HepG2 (cell line): ENCODE measurements at regions not wholly inside any gene's neighbourhood (a gene's known extent, or its start where the extent isn't known, plus 50 kb on each side); places are given as distances from the start of the nearest gene placed in this dataset.

Experiments used
- ATAC-seq: fragments of 200-7000 bp; cut with Tn5 transposase; 3 replicates; pipeline ENCODE4 v1.9.1; 2020; ENCODE audit warnings: mild to moderate bottlenecking, moderate library complexity
- BruUV-seq: library from RNA; stranded (reverse); fragments of 400-500 nt; replicated peaks from 2 replicates; lab custom pipeline; 2021; lab: Mats Ljungman, UMichigan
- CTCF ChIA-PET: fragments of 300-600 bp; formaldehyde crosslinking; extraction: SDS; loops from one replicate; lab custom pipeline; 2021; ENCODE audit warnings: low total read pairs, inconsistent platforms, low intra/inter-chr PET ratio; lab: Yijun Ruan, JAX
- POLR2A ChIA-PET: fragments of 350-600 bp; sonication (Branson Sonifier 250); formaldehyde crosslinking; loops from one replicate; lab custom pipeline; 2020; ENCODE audit warnings: antibody characterized with exemption, inconsistent platforms; lab: Yijun Ruan, JAX
- DNase-seq: peaks from one replicate; pipeline ENCODE4 v3.0.0-alpha.2; 2015; ENCODE audit warnings: low spot score
- FAIRE-seq: peaks from 3 replicates; lab custom pipeline; 2011; peaks lifted over from hg19 to GRCh38; lab: Jason Lieb, UNC
- H2AFZ ChIP-seq: one replicate; pipeline ENCODE4 v1.6.1; 2011; ENCODE audit warnings: low read length, inconsistent platforms
- H3K27ac ChIP-seq: fragments of 300-600 bp; 3 replicates; pipeline ENCODE4 v1.8.0; 2011; ENCODE audit warnings: mixed run types, mild to moderate bottlenecking, mixed read lengths, low read length, inconsistent platforms; ENCODE audit not compliant: insufficient read depth; ENCODE audit errors: extremely low read length
- H3K27me3 ChIP-seq, 2 experiments: fragments of 200-600 bp in 1 of 2; 2 replicates in 1 of 2; 3 replicates in 1 of 2; pipeline versions ENCODE4 v1.6.0 to v1.8.0; 2011; ENCODE audit warnings: low read length in 2 of 2, mild to moderate bottlenecking in 2 of 2, moderate library complexity in 2 of 2, inconsistent platforms in 1 of 2; ENCODE audit not compliant: insufficient read depth in 2 of 2, control insufficient read depth in 1 of 2
- H3K36me3 ChIP-seq, 2 experiments: fragments of 200-600 bp in 1 of 2; replicated peaks in 1 of 2; 2 replicates in 1 of 2; 3 replicates in 1 of 2; pipeline versions ENCODE4 v1.5.1 to v1.8.0; 2011; ENCODE audit warnings: low read length in 2 of 2, inconsistent platforms in 1 of 2; ENCODE audit not compliant: insufficient read depth in 2 of 2, control insufficient read depth in 1 of 2
- H3K4me1 ChIP-seq: 2 replicates; pipeline ENCODE4 v1.5.1; 2012; ENCODE audit warnings: low read length, inconsistent platforms; ENCODE audit not compliant: insufficient read depth
- H3K4me2 ChIP-seq: 2 replicates; pipeline ENCODE4 v1.6.0; 2011; ENCODE audit warnings: low read depth, low read length, inconsistent platforms
- H3K4me3 ChIP-seq, 3 experiments: fragments of 200-600 bp in 1 of 3; sonication (generic), shearing (Covaris generic) in 1 of 3; replicated peaks in 1 of 3; 2 replicates each; pipeline ENCODE4 v1.5.1; 2011 to 2016; ENCODE audit warnings: low read length in 3 of 3, inconsistent platforms in 2 of 3, low read depth in 2 of 3, mild to moderate bottlenecking in 2 of 3, control low read depth in 1 of 3, mixed read lengths in 1 of 3; ENCODE audit not compliant: insufficient read depth in 1 of 3
- H3K79me2 ChIP-seq: one replicate; pipeline ENCODE4 v1.6.1; 2011; ENCODE audit warnings: low read length, inconsistent platforms; ENCODE audit not compliant: insufficient read depth
- H3K9ac ChIP-seq: 2 replicates; pipeline ENCODE4 v1.6.0; 2011; ENCODE audit warnings: mild to moderate bottlenecking, low read depth, low read length, inconsistent platforms; ENCODE audit not compliant: insufficient read depth
- H3K9me3 ChIP-seq: 2 replicates; pipeline ENCODE4 v1.5.1; 2012; ENCODE audit warnings: mild to moderate bottlenecking, low read length
- H4K20me1 ChIP-seq: 2 replicates; pipeline ENCODE4 v1.6.0; 2011; ENCODE audit warnings: inconsistent platforms, mild to moderate bottlenecking, low read length, moderate library complexity; ENCODE audit not compliant: insufficient read depth
- BCL6 ChIP-seq: IDR thresholded peaks from 2 replicates; pipeline ENCODE4 v1.6.1; 2016; ENCODE audit warnings: missing genetic modification reagents, missing compliant biosample characterization
- CEBPB ChIP-seq: IDR thresholded peaks from 2 replicates; pipeline ENCODE4 v1.6.1; 2011; ENCODE audit warnings: low read depth, low read length, improper control_type of control experiment, borderline replicate concordance
- CREB3 ChIP-seq: sonication (generic); formaldehyde crosslinking; IDR thresholded peaks from 2 replicates; pipeline ENCODE4 v1.5.0; 2020; ENCODE audit warnings: missing genetic modification reagents
- CREM ChIP-seq, 2 experiments: sonication (generic) in 1 of 2; formaldehyde crosslinking in 1 of 2; IDR thresholded peaks; 2 replicates each; pipeline versions ENCODE4 v1.4.0 to v1.6.1; 2016 to 2020; ENCODE audit warnings: antibody characterized with exemption in 1 of 2, mild to moderate bottlenecking in 1 of 2, missing genetic modification reagents in 1 of 2
- FOXC1 ChIP-seq: sonication (generic); formaldehyde crosslinking; IDR thresholded peaks from 2 replicates; pipeline ENCODE4 v1.8.0; 2022; ENCODE audit warnings: mild to moderate bottlenecking, missing genetic modification reagents, borderline replicate concordance
- KDM2A ChIP-seq: sonication (generic); formaldehyde crosslinking; IDR thresholded peaks from 2 replicates; pipeline ENCODE4 v1.4.0; 2020; ENCODE audit warnings: low read depth, missing genetic modification reagents, borderline replicate concordance
- MTA3 ChIP-seq: sonication (generic); formaldehyde crosslinking; IDR thresholded peaks from 2 replicates; pipeline ENCODE4 v1.4.0; 2020; ENCODE audit warnings: missing genetic modification reagents
- POGK ChIP-seq: sonication (generic); formaldehyde crosslinking; conservative IDR thresholded peaks from 2 replicates; pipeline ENCODE4 v1.8.0; 2022; ENCODE audit warnings: mild to moderate bottlenecking, moderate library complexity, missing genetic modification reagents
- WIZ ChIP-seq: sonication (generic); formaldehyde crosslinking; IDR thresholded peaks from 2 replicates; pipeline ENCODE4 v1.5.1; 2020; ENCODE audit warnings: mild to moderate bottlenecking, missing genetic modification reagents
- ZBTB37 ChIP-seq: sonication (generic); formaldehyde crosslinking; IDR thresholded peaks from 2 replicates; pipeline ENCODE4 v1.4.0; 2020; ENCODE audit warnings: mild to moderate bottlenecking, missing genetic modification reagents
- ZNF234 ChIP-seq: sonication (generic); formaldehyde crosslinking; conservative IDR thresholded peaks from 2 replicates; pipeline ENCODE4 v1.5.1; 2020; ENCODE audit warnings: mild to moderate bottlenecking, missing genetic modification reagents
- ZNF24 ChIP-seq: fragments of 450-650 bp; IDR thresholded peaks from 2 replicates; pipeline ENCODE4 v1.6.1; 2017; ENCODE audit warnings: antibody characterized with exemption, mild to moderate bottlenecking
- ZNF274 ChIP-seq: sonication (generic); formaldehyde crosslinking; IDR thresholded peaks from 2 replicates; pipeline ENCODE4 v1.5.1; 2020; ENCODE audit warnings: mild to moderate bottlenecking, missing genetic modification reagents
- ZNF335 ChIP-seq: sonication (generic); formaldehyde crosslinking; IDR thresholded peaks from 2 replicates; pipeline ENCODE4 v1.4.0; 2020; ENCODE audit warnings: missing genetic modification reagents
- ZNF614 ChIP-seq: IDR thresholded peaks from 2 replicates; pipeline ENCODE4 v1.6.1; 2018; ENCODE audit warnings: missing biosample characterization, missing genetic modification reagents, inconsistent platforms, borderline replicate concordance
- ZNF687 ChIP-seq: sonication (generic); formaldehyde crosslinking; IDR thresholded peaks from 2 replicates; pipeline ENCODE4 v1.5.1; 2020; ENCODE audit warnings: mild to moderate bottlenecking, missing genetic modification reagents, moderate library complexity
- whole genome bisulfite sequencing: methylation state at CpG from one replicate; pipeline ENCODE4 v1.1.6; 2017; ENCODE audit warnings: low lambda C conversion rate; 5-methylcytosine and 5-hydroxymethylcytosine counted together
- in situ Hi-C: cut with HindIII; loops from 2 replicates; pipeline ENCODE4 v1.10.0; 2017; ENCODE audit warnings: low pct_unique_long_range_greater_than_20kb; ENCODE audit not compliant: extremely low pct_ligation_motif_present
- intact Hi-C: fragments of 100-400 bp; cut with micrococcal nuclease; formaldehyde crosslinking; loops from one replicate; pipeline ENCODE4 v1.10.0; 2022; ENCODE audit not compliant: unreplicated experiment

GRCh38 chr21:28654406-28654805, 338.3 kb downstream of the LTN1 start:
- H3K79me2 ChIP-seq = no peaks in the 10 kb centered on the region
- no peak overlapping the region for H3K4me3 ChIP-seq
- whole genome bisulfite sequencing = 14% methylated on average over 3 of the region's 3 CpGs
- POLR2A ChIA-PET = no interaction called here
- BruUV-seq = no TSS peak
- H3K4me2 ChIP-seq = no peak overlapping the region
- no peaks in the 10 kb centered on the region for H3K9me3 ChIP-seq
- H3K4me1 ChIP-seq = no peaks in the 10 kb centered on the region
- DNase-seq = no peak
- no peak for FAIRE-seq
- ATAC-seq = no peak
- H3K36me3 ChIP-seq = no peaks in the 10 kb centered on the region
- CTCF ChIA-PET = no interaction called here
- no peak overlapping the region for H3K9ac ChIP-seq
- intact Hi-C loops (no loop called here), in situ Hi-C loops (no loop called here)
- no peak overlapping the region for H2AFZ ChIP-seq
- H3K27me3 ChIP-seq = no peaks in the 10 kb centered on the region; a peak in 1 of 5 replicates
- no peaks in the 10 kb centered on the region for H4K20me1 ChIP-seq
- no peak overlapping the region for H3K27ac ChIP-seq
- TF ChIP-seq CREB3 (CRISPR knock-in tag) (no peak), ZNF24 (no peak), ZNF687 (no peak), ZNF614 (CRISPR knock-in tag) (no peak), ZNF335 (CRISPR knock-in tag) (no peak), ZBTB37 (CRISPR knock-in tag) (no peak), KDM2A (CRISPR knock-in tag) (no peak), CEBPB (no peak), POGK (CRISPR knock-in tag) (no peak), BCL6 (CRISPR knock-in tag) (no peak), MTA3 (no peak), FOXC1 (CRISPR knock-in tag) (no peak), WIZ (CRISPR knock-in tag) (no peak), ZNF274 (CRISPR knock-in tag) (no peak), ZNF234 (no peak), CREM (IDR thresholded peaks at IDR 0.05) (no peak), CREM (CRISPR knock-in tag; IDR thresholded peaks at IDR 0.05) (no peak)
